HepG2 (cell line): ENCODE measurements at regions not wholly inside any gene's neighbourhood (a gene's known extent, or its start where the extent isn't known, plus 50 kb on each side); places are given as distances from the start of the nearest gene placed in this dataset.

Source experiments
- ATAC-seq: fragments of 200-7000 bp; cut with Tn5 transposase; 3 replicates; pipeline ENCODE4 v1.9.1; 2020; ENCODE audit warnings: mild to moderate bottlenecking, moderate library complexity
- BruUV-seq: library from RNA; stranded (reverse); fragments of 400-500 nt; replicated peaks from 2 replicates; lab custom pipeline; 2021; lab: Mats Ljungman, UMichigan
- CTCF ChIA-PET: fragments of 300-600 bp; formaldehyde crosslinking; extraction: SDS; loops from one replicate; lab custom pipeline; 2021; ENCODE audit warnings: low total read pairs, inconsistent platforms, low intra/inter-chr PET ratio; lab: Yijun Ruan, JAX
- POLR2A ChIA-PET: fragments of 350-600 bp; sonication (Branson Sonifier 250); formaldehyde crosslinking; loops from one replicate; lab custom pipeline; 2020; ENCODE audit warnings: antibody characterized with exemption, inconsistent platforms; lab: Yijun Ruan, JAX
- DNase-seq: peaks from one replicate; pipeline ENCODE4 v3.0.0-alpha.2; 2015; ENCODE audit warnings: low spot score
- FAIRE-seq: peaks from 3 replicates; lab custom pipeline; 2011; peaks lifted over from hg19 to GRCh38; lab: Jason Lieb, UNC
- H2AFZ ChIP-seq: one replicate; pipeline ENCODE4 v1.6.1; 2011; ENCODE audit warnings: low read length, inconsistent platforms
- H3K27ac ChIP-seq: fragments of 300-600 bp; 3 replicates; pipeline ENCODE4 v1.8.0; 2011; ENCODE audit warnings: mixed run types, mild to moderate bottlenecking, mixed read lengths, low read length, inconsistent platforms; ENCODE audit not compliant: insufficient read depth; ENCODE audit errors: extremely low read length
- H3K27me3 ChIP-seq, 2 experiments: fragments of 200-600 bp in 1 of 2; 2 replicates in 1 of 2; 3 replicates in 1 of 2; pipeline versions ENCODE4 v1.6.0 to v1.8.0; 2011; ENCODE audit warnings: low read length in 2 of 2, mild to moderate bottlenecking in 2 of 2, moderate library complexity in 2 of 2, inconsistent platforms in 1 of 2; ENCODE audit not compliant: insufficient read depth in 2 of 2, control insufficient read depth in 1 of 2
- H3K36me3 ChIP-seq, 2 experiments: fragments of 200-600 bp in 1 of 2; replicated peaks in 1 of 2; 2 replicates in 1 of 2; 3 replicates in 1 of 2; pipeline versions ENCODE4 v1.5.1 to v1.8.0; 2011; ENCODE audit warnings: low read length in 2 of 2, inconsistent platforms in 1 of 2; ENCODE audit not compliant: insufficient read depth in 2 of 2, control insufficient read depth in 1 of 2
- H3K4me1 ChIP-seq: 2 replicates; pipeline ENCODE4 v1.5.1; 2012; ENCODE audit warnings: low read length, inconsistent platforms; ENCODE audit not compliant: insufficient read depth
- H3K4me2 ChIP-seq: 2 replicates; pipeline ENCODE4 v1.6.0; 2011; ENCODE audit warnings: low read depth, low read length, inconsistent platforms
- H3K4me3 ChIP-seq, 3 experiments: fragments of 200-600 bp in 1 of 3; sonication (generic), shearing (Covaris generic) in 1 of 3; replicated peaks in 1 of 3; 2 replicates each; pipeline ENCODE4 v1.5.1; 2011 to 2016; ENCODE audit warnings: low read length in 3 of 3, inconsistent platforms in 2 of 3, low read depth in 2 of 3, mild to moderate bottlenecking in 2 of 3, control low read depth in 1 of 3, mixed read lengths in 1 of 3; ENCODE audit not compliant: insufficient read depth in 1 of 3
- H3K79me2 ChIP-seq: one replicate; pipeline ENCODE4 v1.6.1; 2011; ENCODE audit warnings: low read length, inconsistent platforms; ENCODE audit not compliant: insufficient read depth
- H3K9ac ChIP-seq: 2 replicates; pipeline ENCODE4 v1.6.0; 2011; ENCODE audit warnings: mild to moderate bottlenecking, low read depth, low read length, inconsistent platforms; ENCODE audit not compliant: insufficient read depth
- H3K9me3 ChIP-seq: 2 replicates; pipeline ENCODE4 v1.5.1; 2012; ENCODE audit warnings: mild to moderate bottlenecking, low read length
- H4K20me1 ChIP-seq: 2 replicates; pipeline ENCODE4 v1.6.0; 2011; ENCODE audit warnings: inconsistent platforms, mild to moderate bottlenecking, low read length, moderate library complexity; ENCODE audit not compliant: insufficient read depth
- BRCA1 ChIP-seq: sonication (generic); formaldehyde crosslinking; IDR thresholded peaks from 2 replicates; pipeline ENCODE4 v1.4.0; 2020; ENCODE audit warnings: missing genetic modification reagents
- EEA1 ChIP-seq: sonication (generic); formaldehyde crosslinking; IDR thresholded peaks from 2 replicates; pipeline ENCODE4 v1.5.1; 2020; ENCODE audit warnings: mild to moderate bottlenecking, missing genetic modification reagents, borderline replicate concordance
- HOXA5 ChIP-seq: sonication (generic); formaldehyde crosslinking; IDR thresholded peaks from 2 replicates; pipeline ENCODE4 v1.4.0; 2020; ENCODE audit warnings: missing genetic modification reagents
- JUND ChIP-seq: sonication (generic); formaldehyde crosslinking; IDR thresholded peaks from 2 replicates; pipeline ENCODE4 v1.8.0; 2022; ENCODE audit warnings: mild to moderate bottlenecking, missing genetic modification reagents
- RXRB ChIP-seq: IDR thresholded peaks from 2 replicates; pipeline ENCODE4 v1.6.1; 2016; ENCODE audit warnings: borderline replicate concordance, missing genetic modification reagents, missing compliant biosample characterization
- SP1 ChIP-seq, 2 experiments: fragments of 450-650 bp in 1 of 2; sonication (generic) in 1 of 2; formaldehyde crosslinking in 1 of 2; IDR thresholded peaks; 2 replicates each; pipeline versions ENCODE4 v1.4.0 to v1.6.1; 2016 to 2020; ENCODE audit warnings: missing genetic modification reagents in 1 of 2
- ZNF615 ChIP-seq: sonication (generic); formaldehyde crosslinking; IDR thresholded peaks from 2 replicates; pipeline ENCODE4 v1.5.0; 2020; ENCODE audit warnings: mild to moderate bottlenecking, missing genetic modification reagents, borderline replicate concordance
- ZNF616 ChIP-seq: sonication (generic); formaldehyde crosslinking; IDR thresholded peaks from 2 replicates; pipeline ENCODE4 v1.5.0; 2020; ENCODE audit warnings: low read depth, mild to moderate bottlenecking, missing genetic modification reagents
- ZNF652 ChIP-seq: IDR thresholded peaks from 2 replicates; pipeline ENCODE4 v1.6.1; 2016; ENCODE audit warnings: low read depth, borderline replicate concordance
- WGBS: methylation state at CpG from one replicate; pipeline ENCODE4 v1.1.6; 2017; ENCODE audit warnings: low lambda C conversion rate; 5-methylcytosine and 5-hydroxymethylcytosine counted together
- in situ Hi-C: cut with HindIII; loops from 2 replicates; pipeline ENCODE4 v1.10.0; 2017; ENCODE audit warnings: low pct_unique_long_range_greater_than_20kb; ENCODE audit not compliant: extremely low pct_ligation_motif_present
- intact Hi-C: fragments of 100-400 bp; cut with micrococcal nuclease; formaldehyde crosslinking; loops from one replicate; pipeline ENCODE4 v1.10.0; 2022; ENCODE audit not compliant: unreplicated experiment
- TF ChIP-seq, protein P1 (sequence below), 2 experiments: sonication (generic) in 1 of 2; formaldehyde crosslinking in 1 of 2; IDR thresholded peaks; 2 replicates each; pipeline versions ENCODE4 v1.5.1 to v1.6.1; 2011 to 2020; ENCODE audit warnings: borderline replicate concordance in 1 of 2, low read depth in 1 of 2, low read length in 1 of 2, mild to moderate bottlenecking in 1 of 2, missing genetic modification reagents in 1 of 2, moderate library complexity in 1 of 2
- TF ChIP-seq, protein P2 (sequence below): sonication (generic); formaldehyde crosslinking; IDR thresholded peaks from 2 replicates; pipeline ENCODE4 v1.5.0; 2020; ENCODE audit warnings: missing genetic modification reagents
- TF ChIP-seq, protein P3 (sequence below): sonication (generic); formaldehyde crosslinking; IDR thresholded peaks from 2 replicates; pipeline ENCODE4 v1.4.0; 2020; ENCODE audit warnings: missing genetic modification reagents
- TF ChIP-seq, protein P4 (sequence below): sonication (generic); formaldehyde crosslinking; IDR thresholded peaks from 2 replicates; pipeline ENCODE4 v1.4.0; 2020; ENCODE audit warnings: missing genetic modification reagents, borderline replicate concordance

DNA sequence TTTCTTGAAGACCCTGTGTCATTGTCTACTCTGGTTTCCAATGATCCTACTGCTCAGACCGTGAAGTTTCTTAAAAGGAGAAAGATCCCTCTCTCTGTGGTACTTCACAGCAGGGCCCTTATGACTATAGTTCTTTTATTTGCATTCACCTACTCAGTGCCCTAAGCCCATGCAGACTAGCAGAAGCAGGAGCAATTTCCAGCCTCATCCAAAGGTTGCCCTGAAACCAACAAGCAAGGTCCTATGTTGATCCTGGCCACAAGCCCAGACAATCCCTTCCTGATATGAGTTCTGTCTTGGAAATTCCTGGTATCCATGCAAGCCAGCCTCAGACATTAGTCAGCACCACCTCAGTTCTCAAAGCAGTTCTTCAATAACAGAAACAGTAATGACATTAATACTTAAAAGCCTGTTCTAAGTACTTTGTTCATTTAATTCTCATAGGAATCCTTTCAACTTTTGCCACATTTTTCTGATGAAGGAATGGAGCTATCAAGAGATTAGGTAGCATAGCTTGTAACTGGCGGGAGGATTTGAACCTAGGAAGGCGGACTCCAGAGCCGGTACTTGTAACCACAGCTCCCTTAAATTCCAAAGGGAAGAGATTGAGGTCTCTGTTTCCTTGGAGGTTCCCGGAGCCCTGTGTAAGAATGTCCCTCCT lies 58.1 kb upstream of the ST8SIA6 start:
- no TSS peak for BruUV-seq
- peaks cover 0 to 4% of the 10 kb centered on the region in 2 experiments; a peak in 2 of 5 replicates for H3K27me3 ChIP-seq
- H4K20me1 ChIP-seq, result no peaks in the 10 kb centered on the region
- no peaks in the 10 kb centered on the region for H3K36me3 ChIP-seq
- WGBS, result 37% methylated on average over 5 of the region's 5 CpGs
- ChIA-PET POLR2A (no interaction called here), CTCF (no interaction called here)
- no peak overlapping the region for H3K9ac ChIP-seq
- H3K4me1 ChIP-seq, result no peaks in the 10 kb centered on the region
- H3K4me3 ChIP-seq, result no peak overlapping the region
- ATAC-seq (no peak), FAIRE-seq (no peak), DNase-seq (no peak)
- H3K4me2 ChIP-seq, result no peak overlapping the region
- no peak overlapping the region for H2AFZ ChIP-seq
- intact Hi-C loops, result no loop called here
- no peak overlapping the region for H3K27ac ChIP-seq
- no peaks in the 10 kb centered on the region for H3K79me2 ChIP-seq
- H3K9me3 ChIP-seq, result no peaks in the 10 kb centered on the region
- in situ Hi-C loops, result no loop called here
- TF ChIP-seq ZNF616 (CRISPR knock-in tag) (no peak), ZNF652 (CRISPR knock-in tag) (no peak), ZNF615 (no peak), RXRB (CRISPR knock-in tag) (no peak), HOXA5 (CRISPR knock-in tag) (no peak), EEA1 (no peak), SP1 (IDR thresholded peaks at IDR 0.05) (no peak), SP1 (CRISPR knock-in tag; IDR thresholded peaks at IDR 0.05) (no peak), BRCA1 (no peak), JUND (CRISPR knock-in tag) (no peak)
- TF ChIP-seq, protein P1, sequence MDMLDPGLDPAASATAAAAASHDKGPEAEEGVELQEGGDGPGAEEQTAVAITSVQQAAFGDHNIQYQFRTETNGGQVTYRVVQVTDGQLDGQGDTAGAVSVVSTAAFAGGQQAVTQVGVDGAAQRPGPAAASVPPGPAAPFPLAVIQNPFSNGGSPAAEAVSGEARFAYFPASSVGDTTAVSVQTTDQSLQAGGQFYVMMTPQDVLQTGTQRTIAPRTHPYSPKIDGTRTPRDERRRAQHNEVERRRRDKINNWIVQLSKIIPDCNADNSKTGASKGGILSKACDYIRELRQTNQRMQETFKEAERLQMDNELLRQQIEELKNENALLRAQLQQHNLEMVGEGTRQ (IDR thresholded peaks at IDR 0.05; ENCODE audit: low read depth, low read length), result no peak
- TF ChIP-seq, protein P1 (CRISPR knock-in tag; IDR thresholded peaks at IDR 0.05; ENCODE audit: borderline replicate concordance), result no peak
- TF ChIP-seq, protein P2, sequence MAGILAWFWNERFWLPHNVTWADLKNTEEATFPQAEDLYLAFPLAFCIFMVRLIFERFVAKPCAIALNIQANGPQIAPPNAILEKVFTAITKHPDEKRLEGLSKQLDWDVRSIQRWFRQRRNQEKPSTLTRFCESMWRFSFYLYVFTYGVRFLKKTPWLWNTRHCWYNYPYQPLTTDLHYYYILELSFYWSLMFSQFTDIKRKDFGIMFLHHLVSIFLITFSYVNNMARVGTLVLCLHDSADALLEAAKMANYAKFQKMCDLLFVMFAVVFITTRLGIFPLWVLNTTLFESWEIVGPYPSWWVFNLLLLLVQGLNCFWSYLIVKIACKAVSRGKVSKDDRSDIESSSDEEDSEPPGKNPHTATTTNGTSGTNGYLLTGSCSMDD, result no peak
- TF ChIP-seq, protein P3, sequence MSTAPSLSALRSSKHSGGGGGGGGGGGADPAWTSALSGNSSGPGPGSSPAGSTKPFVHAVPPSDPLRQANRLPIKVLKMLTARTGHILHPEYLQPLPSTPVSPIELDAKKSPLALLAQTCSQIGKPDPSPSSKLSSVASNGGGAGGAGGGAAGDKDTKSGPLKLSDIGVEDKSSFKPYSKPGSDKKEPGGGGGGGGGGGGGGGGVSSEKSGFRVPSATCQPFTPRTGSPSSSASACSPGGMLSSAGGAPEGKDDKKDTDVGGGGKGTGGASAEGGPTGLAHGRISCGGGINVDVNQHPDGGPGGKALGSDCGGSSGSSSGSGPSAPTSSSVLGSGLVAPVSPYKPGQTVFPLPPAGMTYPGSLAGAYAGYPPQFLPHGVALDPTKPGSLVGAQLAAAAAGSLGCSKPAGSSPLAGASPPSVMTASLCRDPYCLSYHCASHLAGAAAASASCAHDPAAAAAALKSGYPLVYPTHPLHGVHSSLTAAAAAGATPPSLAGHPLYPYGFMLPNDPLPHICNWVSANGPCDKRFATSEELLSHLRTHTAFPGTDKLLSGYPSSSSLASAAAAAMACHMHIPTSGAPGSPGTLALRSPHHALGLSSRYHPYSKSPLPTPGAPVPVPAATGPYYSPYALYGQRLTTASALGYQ (CRISPR knock-in tag), result no peak
- TF ChIP-seq, protein P4, sequence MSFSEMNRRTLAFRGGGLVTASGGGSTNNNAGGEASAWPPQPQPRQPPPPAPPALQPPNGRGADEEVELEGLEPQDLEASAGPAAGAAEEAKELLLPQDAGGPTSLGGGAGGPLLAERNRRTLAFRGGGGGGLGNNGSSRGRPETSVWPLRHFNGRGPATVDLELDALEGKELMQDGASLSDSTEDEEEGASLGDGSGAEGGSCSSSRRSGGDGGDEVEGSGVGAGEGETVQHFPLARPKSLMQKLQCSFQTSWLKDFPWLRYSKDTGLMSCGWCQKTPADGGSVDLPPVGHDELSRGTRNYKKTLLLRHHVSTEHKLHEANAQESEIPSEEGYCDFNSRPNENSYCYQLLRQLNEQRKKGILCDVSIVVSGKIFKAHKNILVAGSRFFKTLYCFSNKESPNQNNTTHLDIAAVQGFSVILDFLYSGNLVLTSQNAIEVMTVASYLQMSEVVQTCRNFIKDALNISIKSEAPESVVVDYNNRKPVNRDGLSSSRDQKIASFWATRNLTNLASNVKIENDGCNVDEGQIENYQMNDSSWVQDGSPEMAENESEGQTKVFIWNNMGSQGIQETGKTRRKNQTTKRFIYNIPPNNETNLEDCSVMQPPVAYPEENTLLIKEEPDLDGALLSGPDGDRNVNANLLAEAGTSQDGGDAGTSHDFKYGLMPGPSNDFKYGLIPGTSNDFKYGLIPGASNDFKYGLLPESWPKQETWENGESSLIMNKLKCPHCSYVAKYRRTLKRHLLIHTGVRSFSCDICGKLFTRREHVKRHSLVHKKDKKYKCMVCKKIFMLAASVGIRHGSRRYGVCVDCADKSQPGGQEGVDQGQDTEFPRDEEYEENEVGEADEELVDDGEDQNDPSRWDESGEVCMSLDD, result no peak
